HG03342 (cell line): ENCODE measurements at regions not wholly inside any gene's neighbourhood (a gene's known extent, or its start where the extent isn't known, plus 50 kb on each side); places are given as distances from the start of the nearest gene placed in this dataset.
A peak's percentile ranks its signal among the peaks of the same experiment; 100 is the strongest.

Source experiments
- ATAC-seq: cut with Tn5 transposase; IDR thresholded peaks from one replicate; pipeline ENCODE4 v1.9.1; 2021; ENCODE audit warnings: mild to moderate bottlenecking, moderate library complexity; ENCODE audit not compliant: unreplicated experiment

DNA sequence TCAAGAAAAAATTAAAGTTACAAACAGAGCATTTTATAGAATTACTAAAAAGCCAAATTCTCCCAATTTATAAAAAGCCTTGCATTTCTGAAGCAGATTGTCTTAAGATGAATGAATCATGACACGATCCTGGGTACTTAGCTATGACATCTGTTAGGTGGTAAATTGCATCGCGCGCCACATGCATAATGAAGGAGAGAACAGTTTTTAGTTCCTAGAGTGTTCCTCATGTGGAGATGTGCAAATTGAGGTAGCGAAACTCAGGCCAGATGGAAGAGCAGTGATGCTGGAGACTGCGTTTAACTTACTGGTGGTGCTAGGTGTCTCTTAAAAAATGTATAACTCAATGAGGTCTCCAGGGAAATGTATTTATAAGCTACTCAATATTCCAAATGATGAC is 516.1 kb downstream of the EFNA5 start:
- ATAC-seq: no peak

DNA sequence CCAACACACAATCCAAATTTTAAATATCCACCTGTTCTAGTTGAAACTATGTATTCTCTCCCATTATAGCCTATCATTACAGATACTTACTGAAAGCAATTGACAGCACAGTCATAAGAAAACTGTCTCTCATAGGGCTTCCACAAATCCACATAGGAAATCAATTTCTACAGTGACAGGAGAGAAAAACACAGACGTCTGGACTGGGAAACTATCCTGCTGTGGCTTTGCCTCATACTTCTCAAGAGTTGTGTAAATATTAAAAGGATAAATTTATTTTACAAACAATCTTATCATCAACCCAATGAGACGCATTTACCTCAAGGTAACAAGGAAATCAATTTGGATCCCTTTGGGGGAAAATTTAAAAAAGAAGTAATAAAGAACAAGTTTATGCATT is 517.5 kb downstream of the EFNA5 start:
- no peak for ATAC-seq

DNA sequence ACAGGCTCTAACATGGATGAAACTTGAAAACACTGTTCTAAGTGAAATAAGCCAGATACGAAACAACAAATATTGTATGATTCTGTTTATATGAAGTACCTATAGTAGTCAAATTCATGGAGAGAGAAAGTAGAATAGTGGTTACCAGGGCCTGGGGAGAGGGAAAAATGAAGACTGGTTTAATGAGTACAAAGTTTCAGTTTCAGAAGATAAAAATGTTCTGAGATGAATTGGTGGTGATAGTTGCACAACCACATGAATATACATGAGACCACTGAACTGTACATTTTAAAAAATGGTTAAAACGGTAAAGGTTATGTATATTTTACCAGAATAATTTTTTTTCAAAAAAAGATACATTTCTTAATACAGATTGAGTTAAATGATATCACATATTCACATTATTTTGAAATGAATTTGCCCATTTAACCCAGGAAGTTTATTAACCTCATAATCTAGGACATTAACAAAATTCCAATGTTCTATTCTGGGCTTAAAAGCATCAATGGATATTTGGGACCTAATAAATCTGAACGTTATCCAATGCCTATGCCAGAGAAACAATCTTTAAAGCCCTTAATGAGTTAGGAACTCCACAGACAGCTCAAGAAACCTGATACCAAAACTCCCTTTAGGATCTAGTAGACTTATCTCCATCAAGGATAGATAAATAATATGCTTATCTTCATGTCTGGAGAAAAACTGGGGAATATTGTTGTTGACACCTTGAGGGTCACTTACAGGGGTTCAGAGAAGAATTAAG is 521.3 kb downstream of the EFNA5 start:
- ATAC-seq: peak; percentile 92

DNA sequence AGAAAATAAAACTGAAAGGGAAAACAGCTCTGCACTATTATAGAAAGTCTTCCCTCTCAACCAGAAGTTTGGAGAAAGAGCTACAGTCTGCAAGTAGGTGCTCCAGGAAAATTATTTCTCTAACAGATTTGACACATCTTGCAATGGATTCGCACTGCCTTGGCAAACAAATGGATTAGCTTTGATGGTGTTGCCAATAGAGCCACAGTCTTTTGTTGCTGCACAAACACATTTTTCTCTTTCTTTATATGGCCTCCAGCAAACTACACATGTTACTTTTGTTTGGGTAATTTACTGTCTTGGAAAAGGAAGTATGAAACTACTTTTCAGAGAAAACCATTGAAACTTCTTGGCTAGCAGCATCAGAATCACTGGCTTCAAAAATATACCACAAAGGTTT is 523.1 kb downstream of the EFNA5 start:
- ATAC-seq: no peak

DNA sequence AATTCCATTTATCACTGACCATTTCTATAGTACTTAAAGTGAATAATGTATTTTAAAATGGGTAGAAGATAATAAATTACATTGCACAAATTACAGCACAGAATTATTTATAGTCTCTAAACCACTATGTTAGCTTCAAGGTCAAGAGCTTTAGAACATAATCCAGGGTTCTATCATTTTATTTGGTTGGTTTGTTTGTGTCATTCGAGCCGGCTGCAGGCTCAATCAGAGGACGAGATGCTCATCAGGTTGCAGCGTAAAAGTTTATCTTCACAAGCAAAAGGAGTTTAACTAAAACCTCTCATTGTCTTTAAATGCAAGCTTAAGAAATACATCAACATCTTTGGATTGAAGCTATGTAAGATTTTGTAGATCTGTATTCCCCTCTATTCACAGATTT is 523.8 kb downstream of the EFNA5 start:
- no peak for ATAC-seq

DNA sequence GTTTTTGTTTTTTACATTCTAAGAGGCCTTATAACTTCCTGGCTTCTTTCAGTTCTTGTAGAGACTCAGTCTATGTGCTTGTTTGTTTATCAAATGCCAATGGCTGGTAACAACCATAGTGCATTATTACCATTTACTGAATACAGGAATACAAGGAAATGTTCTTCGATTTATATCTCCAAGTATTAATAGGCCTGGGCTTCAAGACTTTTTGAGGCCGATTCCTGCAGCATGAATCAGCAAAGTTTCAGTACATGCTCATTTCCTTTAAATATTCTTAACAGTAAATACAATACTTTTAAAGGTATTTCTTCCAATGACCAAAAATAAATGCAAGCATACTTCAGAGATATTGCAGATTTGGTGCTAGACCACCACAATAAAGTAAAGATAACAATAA is 535.3 kb downstream of the EFNA5 start:
- no peak for ATAC-seq

DNA sequence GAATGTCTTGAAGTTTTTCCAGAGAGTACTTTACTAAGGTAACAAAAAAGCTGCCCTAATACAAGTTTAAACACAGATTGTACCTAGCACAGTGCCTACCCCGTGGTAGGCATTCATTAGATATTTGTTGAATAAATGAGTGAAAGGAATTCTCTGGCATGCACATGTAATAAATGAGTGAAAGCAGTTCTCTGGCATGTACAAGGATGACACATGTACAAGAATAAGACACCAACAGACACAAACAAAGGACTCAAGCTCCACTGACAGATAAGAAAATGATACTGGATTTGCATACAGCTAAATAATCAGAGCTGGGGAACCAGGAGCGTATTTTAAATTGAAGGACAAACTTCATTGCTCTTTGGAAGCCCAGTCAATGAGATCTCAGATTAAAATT is 535.8 kb downstream of the EFNA5 start:
- ATAC-seq: no peak

DNA sequence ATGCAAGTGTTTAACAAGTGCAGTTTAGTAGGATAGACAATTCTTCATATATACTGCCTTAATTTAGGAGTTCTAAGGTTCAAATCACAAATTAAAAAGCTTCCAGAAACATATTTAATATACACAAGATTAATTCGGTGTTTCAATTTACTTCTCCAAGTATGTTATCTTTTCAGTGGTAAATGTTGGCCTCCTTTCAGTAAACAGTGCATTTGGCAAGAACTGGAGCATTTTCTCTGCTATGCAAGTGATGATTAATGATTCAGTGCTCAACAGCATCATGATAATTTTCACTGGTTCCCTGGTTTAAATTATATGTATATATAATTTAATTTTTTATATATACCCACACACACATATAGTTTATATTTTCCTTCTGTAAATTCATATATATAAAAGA is 541.7 kb downstream of the EFNA5 start:
- ATAC-seq: no peak

DNA sequence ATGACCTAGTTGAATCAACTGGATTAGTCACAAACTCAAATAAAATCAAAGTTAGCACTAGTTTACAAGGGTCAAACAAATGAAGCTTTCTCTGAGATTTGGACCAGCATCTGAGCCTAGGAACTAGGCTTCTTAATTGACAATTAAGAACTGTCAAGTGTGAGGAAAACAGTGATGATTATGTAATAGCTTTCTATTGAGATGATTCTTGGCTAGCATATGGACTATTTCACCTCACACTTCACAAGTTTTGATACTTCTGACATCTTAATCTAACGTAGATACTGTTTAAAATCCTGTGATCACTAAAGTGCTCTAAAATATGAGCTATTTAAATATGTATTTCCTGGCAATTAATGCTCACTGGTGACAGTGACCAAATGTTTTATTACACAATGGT is 542.9 kb downstream of the EFNA5 start:
- no peak for ATAC-seq

DNA sequence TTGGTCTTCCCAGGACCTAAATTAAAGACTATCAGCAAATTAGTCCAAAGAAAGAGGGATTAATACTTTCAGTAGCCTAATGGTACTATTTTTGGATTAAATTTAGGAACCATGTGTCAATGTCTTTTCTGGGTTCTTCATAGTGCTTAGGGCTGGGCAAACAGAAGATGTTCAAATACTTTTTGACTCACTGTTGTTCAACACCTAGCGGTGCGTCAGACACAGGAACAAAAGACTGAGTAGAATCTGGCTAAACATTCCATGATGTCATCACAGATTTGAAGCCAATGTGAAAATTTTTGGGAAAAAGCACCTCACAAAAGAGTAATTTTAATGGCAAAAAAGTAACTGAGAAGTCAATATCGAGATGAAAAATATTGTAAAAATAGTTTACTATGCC is 544.4 kb downstream of the EFNA5 start:
- ATAC-seq: no peak

DNA sequence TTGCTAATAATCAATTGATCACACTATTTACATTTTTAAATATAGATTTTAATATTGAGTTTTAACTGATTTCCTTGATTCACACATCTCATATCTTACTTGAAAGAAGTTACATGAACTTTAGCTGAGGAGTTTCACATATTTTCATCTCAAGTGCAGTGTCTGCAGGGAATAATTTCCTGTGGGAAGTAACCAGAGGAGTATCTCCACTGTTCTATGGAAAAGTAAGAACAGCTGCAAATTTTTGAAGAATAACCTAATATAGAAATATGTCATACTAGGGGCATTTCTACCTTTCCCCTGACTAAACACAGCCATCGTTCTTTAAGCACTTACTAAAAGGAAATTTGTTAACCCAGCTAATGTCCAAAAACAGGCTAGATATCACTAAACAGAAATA is 546.4 kb downstream of the EFNA5 start:
- ATAC-seq: no peak

DNA sequence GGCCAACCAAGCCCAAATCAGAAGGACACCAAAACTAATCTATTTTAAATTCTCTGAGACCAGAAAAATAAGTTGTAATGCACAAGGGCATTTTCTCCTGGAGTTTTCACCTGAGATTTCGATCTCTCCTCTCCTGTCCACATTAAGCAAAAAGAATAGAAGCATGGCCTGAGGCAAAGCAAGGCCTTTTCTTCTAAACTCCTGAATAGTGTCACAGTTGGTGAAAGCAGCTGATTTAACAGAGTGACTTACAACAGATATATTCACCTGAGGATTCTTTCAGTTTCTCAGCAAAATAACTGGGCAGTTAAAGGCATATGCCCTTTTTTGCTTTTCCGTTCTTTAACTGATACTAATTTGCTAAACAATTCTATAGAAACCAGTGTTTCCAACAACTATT is 547.7 kb downstream of the EFNA5 start:
- no peak for ATAC-seq

DNA sequence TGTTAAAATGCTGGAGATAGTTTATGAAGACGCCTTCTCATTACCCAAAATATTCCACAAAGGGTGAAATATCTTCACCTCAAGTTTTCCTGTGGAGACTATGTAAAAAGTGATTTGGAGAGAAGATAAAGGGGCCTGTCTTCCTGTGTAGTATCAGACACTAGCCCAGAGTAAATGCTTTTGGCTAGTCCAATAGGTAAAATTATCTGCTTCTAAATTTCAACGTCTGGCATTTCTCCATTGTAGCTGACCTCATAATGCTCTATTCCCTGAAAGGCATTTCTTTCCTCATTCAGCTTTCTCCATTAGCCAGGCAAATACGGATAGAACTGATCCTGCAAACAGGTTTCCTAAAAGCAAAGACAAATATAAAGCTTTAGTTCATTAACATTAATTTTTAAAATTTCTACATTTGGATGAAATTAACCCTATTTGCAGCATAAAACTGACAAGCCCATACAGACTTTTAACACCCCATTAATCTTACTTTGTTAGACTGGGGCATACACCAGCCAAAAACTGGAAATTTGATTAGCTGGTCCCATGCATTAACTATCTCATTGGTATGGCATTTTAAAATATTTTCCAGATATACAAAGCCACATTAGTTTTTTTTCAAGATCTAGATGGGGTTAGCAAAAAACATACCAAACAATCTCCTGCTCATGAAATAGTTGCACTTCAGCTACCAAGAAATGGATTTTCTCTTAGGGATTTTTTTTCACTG is 548.8 kb downstream of the EFNA5 start:
- ATAC-seq: no peak

DNA sequence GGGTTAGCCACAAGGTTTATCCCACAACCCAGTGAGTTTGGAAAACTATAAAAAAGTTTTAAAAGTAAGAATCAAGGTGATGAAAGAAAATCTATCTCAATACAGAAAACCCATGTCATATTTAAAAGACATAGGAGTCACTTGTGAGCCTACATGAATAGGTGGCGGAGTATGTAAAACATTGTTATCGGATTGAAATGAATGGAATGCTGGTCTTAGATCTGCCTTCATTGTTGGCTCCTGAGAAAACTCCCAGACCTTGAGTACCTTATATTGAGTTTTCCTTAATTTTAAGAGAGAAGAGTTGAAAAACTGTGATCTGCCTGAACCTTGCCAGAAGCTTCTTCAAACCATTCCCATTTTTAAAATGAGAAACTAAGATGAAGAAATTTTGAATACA is 551.1 kb downstream of the EFNA5 start:
- no peak for ATAC-seq

DNA sequence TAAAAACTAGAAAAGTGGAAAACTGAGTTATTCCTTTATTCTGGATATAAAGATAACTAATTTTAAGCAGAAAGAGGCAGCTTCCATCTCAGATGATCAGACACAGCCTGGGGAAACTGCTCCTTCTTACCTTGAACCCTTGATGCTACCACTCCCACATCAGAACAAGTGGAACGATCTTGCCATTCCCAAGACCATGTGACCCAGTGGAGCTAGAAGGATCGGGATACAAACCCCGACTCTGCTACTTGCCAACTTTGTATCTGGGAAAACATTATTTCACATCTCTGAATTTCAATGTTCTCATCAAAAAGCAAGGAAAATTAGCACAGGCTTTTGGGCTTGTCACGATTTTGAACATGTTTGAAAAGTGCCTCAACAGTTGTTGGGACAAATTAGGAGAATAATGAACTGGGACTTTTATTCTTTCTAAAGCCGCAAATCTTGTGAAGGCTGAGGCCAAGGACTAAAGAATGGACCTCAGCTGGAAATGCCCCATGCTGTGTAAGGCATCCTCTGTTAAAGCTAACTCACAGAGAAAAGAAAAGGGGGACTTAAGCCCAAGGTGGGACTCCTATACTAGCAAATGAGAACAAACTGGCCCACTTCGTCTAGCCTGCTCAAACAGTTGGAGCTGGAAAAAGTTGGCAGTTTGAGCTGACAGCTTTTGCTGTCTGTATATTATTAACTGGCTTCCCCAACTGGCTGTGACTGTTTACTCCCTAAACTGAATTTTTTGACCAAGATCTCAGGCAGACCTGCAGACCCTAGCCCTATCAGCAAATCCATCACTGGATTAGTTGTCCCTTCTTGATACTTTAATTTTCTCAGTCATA is 552.3 kb downstream of the EFNA5 start:
- ATAC-seq: no peak

DNA sequence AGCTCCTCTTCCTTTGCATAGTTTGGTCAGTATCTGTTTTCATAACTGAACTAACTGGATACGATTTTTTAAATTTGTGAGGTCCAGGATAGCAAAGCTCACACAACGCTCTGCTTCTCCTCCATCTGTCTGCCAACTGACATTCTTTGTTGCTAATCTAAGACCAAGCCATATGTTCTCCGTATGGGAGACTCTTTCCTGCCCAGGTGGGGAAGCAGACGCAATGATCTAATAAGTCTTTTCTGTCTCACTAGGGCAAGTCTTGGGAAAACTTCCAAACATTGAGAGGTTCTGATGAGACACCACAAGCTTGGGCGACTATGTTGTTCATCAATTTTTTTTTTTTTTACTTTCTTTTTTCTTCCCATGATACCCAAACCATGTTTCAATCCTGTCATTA is 558.5 kb downstream of the EFNA5 start:
- no peak for ATAC-seq

DNA sequence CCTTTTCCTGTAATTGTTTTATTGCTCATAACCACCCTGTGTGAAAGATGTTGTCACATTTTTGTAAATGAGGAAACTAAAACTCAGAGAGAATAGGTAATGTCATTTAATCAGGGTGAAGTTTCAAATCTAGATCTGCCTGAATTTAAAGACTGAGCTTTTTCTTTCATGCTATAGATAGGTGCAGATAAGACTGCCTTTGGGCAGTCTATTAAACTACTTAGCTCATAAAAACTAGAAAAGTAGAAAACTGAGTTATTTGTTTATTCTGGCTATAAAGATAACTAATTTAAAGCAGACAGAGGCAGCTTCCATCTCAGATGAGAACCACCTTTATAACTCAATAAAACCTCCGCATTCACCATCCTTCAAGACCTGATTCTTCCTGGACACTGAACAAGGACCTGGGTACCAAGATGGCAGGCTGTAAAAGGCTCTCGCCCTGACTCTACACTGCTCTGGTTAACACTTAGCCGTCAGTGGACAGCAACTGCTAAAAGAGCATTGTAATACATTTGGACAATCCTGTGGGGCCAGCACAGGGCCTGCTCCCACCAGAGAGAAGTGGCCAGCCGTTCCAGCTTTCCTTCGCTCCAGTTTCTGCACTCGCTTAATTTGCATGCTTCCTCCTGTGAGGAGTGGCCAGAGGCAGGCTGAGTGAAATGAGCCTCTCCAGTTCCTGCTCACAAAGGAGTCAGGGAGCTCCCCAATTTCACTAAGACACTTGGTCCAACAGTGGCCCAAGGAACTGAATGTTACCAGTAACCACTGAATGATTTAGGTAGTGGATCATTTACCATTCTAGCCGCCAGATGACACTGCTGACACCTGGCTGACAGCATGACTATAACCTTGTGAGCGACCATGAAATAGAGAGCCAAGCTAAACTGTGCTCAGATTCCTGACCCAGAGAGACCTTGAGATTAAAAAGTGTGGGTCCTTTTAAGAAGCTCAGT is 566.4 kb downstream of the EFNA5 start:
- peak; percentile 86 for ATAC-seq

DNA sequence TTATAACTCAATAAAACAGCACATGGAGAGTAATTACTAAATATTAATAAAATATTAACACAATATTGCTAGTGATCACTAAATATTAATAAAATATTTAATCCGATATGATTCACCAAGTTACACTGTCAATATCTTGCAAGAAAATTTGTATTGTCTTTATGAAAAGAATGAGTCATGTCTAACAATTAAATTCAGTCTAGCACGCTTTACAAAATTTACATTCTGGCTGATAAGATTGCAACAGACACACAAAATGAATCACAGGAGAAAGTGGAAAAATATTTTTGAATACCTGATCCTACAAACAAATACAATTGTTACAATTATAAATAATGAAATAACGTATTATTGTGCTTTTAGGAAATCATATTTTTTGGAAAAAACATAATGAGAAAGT is 567.2 kb downstream of the EFNA5 start:
- ATAC-seq: no peak

DNA sequence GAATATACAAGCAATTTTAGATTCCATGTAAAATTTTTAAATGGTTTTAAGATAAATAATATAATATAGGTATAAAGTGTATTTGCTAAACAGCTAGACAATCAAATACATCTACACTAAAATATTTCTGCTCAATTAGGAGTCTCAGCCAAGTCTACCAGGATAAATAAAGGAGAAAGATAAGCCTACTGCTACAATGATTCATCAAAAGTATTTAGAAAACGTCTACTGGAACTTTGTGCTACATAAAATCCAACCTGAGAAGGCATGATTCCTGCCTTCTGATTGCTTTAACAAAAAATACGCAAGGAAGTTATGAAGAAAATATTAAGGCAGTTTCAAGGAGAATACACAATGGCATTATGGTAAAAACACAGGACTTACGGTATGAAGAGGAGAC is 570.6 kb downstream of the EFNA5 start:
- ATAC-seq: no peak

DNA sequence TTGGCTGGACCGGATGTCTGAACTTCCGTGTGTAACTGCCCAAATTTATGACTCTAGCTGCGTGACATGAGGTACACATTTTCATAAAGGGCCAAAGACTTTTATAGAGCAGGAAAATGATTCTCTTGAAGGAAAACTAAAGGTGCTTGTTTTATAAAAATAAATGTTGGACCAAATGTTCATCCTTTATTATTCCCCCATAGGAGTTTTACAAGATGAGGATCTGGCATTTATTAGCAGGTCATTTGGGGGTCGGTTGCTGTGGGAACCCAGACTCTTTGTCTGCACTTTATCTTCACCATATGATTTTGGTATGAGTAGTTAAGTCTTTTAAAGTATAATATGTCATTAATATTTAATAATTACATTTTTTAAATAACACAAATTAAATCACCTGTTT is 571.2 kb downstream of the EFNA5 start:
- no peak for ATAC-seq

DNA sequence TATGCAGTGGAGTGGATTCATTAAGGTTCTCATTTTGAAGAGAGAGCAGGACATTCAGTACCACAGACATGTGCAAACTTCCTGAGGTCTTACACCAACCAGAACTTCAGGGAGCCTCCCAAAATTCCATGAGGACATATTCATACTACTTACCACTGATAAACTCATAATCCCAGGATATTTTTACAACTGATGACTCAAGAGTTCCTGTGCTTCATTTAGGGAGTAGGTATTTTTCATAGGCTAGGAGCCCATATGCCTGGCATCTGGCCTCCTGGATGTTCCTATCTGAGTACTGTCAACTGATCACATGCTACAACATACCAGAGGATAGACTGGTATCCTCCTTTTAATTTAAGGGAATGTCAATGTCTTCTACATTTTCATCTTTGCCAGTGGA is 578.0 kb downstream of the EFNA5 start:
- ATAC-seq: no peak
